HEK293 (cell line): ENCODE measurements at regions not wholly inside any gene's neighbourhood (a gene's known extent, or its start where the extent isn't known, plus 50 kb on each side); places are given as distances from the start of the nearest gene placed in this dataset.

Source experiments
- CTCF ChIA-PET: fragments of 350-600 bp; formaldehyde crosslinking; extraction: SDS; loops from one replicate; lab custom pipeline; 2021; ENCODE audit warnings: antibody characterized with exemption; lab: Yijun Ruan, JAX
- POLR2A ChIA-PET: fragments of 300-600 bp; formaldehyde crosslinking; extraction: SDS; loops from one replicate; lab custom pipeline; 2020; ENCODE audit warnings: antibody characterized with exemption, inconsistent platforms; lab: Yijun Ruan, JAX
- H3K27ac ChIP-seq: fragments of 200-500 bp; sonication (Bioruptor generic); 2 replicates; pipeline ENCODE4 v1.5.1; 2014; ENCODE audit warnings: low read depth, low read length, control low read depth, inconsistent platforms; ENCODE audit errors: extremely low read depth
- H3K36me3 ChIP-seq, 2 experiments: fragments of 200-500 bp in 1 of 2; sonication (Bioruptor generic) in 1 of 2; 1 replicate in 1 of 2; 2 replicates in 1 of 2; pipeline ENCODE4 v1.5.1; 2014 to 2017; ENCODE audit warnings: inconsistent platforms in 2 of 2, low read length in 2 of 2; ENCODE audit not compliant: control insufficient read depth in 2 of 2, insufficient read depth in 1 of 2
- H3K4me1 ChIP-seq: fragments of 200-500 bp; sonication (Bioruptor generic); 2 replicates; pipeline ENCODE4 v1.5.1; 2014; ENCODE audit warnings: mild to moderate bottlenecking, low read length, inconsistent platforms; ENCODE audit not compliant: control insufficient read depth, insufficient read depth
- H3K4me3 ChIP-seq: 2 replicates; pipeline ENCODE4 v1.5.1; 2011; ENCODE audit warnings: low read depth, mild to moderate bottlenecking, control low read depth, low read length, moderate library complexity
- H3K9me3 ChIP-seq: fragments of 200-500 bp; sonication (Bioruptor generic); 2 replicates; pipeline ENCODE4 v1.5.1; 2014; ENCODE audit warnings: low read depth, low read length, inconsistent platforms; ENCODE audit not compliant: control insufficient read depth, insufficient read depth
- BCL11A ChIP-seq: fragments of 450-650 bp; formaldehyde crosslinking; IDR thresholded peaks from 2 replicates; pipeline ENCODE4 v1.5.1; 2016; ENCODE audit warnings: low read depth, missing biosample characterization, missing genetic modification characterization
- GLIS2 ChIP-seq: fragments of 450-650 bp; formaldehyde crosslinking; IDR thresholded peaks from 2 replicates; pipeline ENCODE4 v1.5.1; 2016; ENCODE audit warnings: missing biosample characterization, missing genetic modification characterization
- KLF16 ChIP-seq: fragments of 450-650 bp; formaldehyde crosslinking; IDR thresholded peaks from 2 replicates; pipeline ENCODE4 v1.5.1; 2017; ENCODE audit warnings: missing biosample characterization, missing genetic modification characterization
- KLF8 ChIP-seq: fragments of 450-650 bp; formaldehyde crosslinking; IDR thresholded peaks from 2 replicates; pipeline ENCODE4 v1.5.1; 2016; ENCODE audit warnings: missing biosample characterization, missing genetic modification characterization
- OVOL3 ChIP-seq: fragments of 450-650 bp; formaldehyde crosslinking; IDR thresholded peaks from 2 replicates; pipeline ENCODE4 v1.5.1; 2016; ENCODE audit warnings: missing biosample characterization, missing genetic modification characterization
- RBAK ChIP-seq: fragments of 450-650 bp; formaldehyde crosslinking; IDR thresholded peaks from 2 replicates; pipeline ENCODE4 v1.5.1; 2016; ENCODE audit warnings: missing biosample characterization, missing genetic modification characterization
- SETDB1 ChIP-seq: IDR thresholded peaks from one replicate; pipeline ENCODE4 v1.6.1; 2017; ENCODE audit warnings: mild to moderate bottlenecking, low read length, moderate library complexity, mixed read lengths; ENCODE audit not compliant: insufficient read length
- TSHZ1 ChIP-seq: fragments of 450-650 bp; formaldehyde crosslinking; IDR thresholded peaks from 2 replicates; pipeline ENCODE4 v1.5.1; 2016; ENCODE audit warnings: missing biosample characterization, missing genetic modification characterization, borderline replicate concordance
- ZEB2 ChIP-seq: fragments of 450-650 bp; formaldehyde crosslinking; IDR thresholded peaks from 2 replicates; pipeline ENCODE4 v1.5.1; 2016; ENCODE audit warnings: missing biosample characterization, missing genetic modification characterization
- ZFP3 ChIP-seq: fragments of 450-650 bp; formaldehyde crosslinking; IDR thresholded peaks from 2 replicates; pipeline ENCODE4 v1.5.1; 2016; ENCODE audit warnings: low read depth, missing biosample characterization, missing genetic modification characterization
- ZNF138 ChIP-seq: fragments of 450-650 bp; formaldehyde crosslinking; IDR thresholded peaks from 2 replicates; pipeline ENCODE4 v1.5.1; 2016; ENCODE audit warnings: missing biosample characterization, missing genetic modification characterization, borderline replicate concordance
- ZNF148 ChIP-seq: fragments of 450-650 bp; formaldehyde crosslinking; IDR thresholded peaks from 2 replicates; pipeline ENCODE4 v1.5.0; 2017; ENCODE audit warnings: missing biosample characterization, missing genetic modification characterization, borderline replicate concordance
- ZNF169 ChIP-seq: fragments of 450-650 bp; formaldehyde crosslinking; IDR thresholded peaks from 2 replicates; pipeline ENCODE4 v1.5.1; 2016; ENCODE audit warnings: missing biosample characterization, missing genetic modification characterization
- ZNF26 ChIP-seq: fragments of 450-650 bp; formaldehyde crosslinking; IDR thresholded peaks from 2 replicates; pipeline ENCODE4 v1.5.1; 2016; ENCODE audit warnings: missing biosample characterization, missing genetic modification characterization
- ZNF37A ChIP-seq: fragments of 450-650 bp; IDR thresholded peaks from 2 replicates; pipeline ENCODE4 v1.5.1; 2018; ENCODE audit warnings: missing biosample characterization, missing genetic modification characterization
- ZNF391 ChIP-seq: fragments of 450-650 bp; formaldehyde crosslinking; IDR thresholded peaks from 2 replicates; pipeline ENCODE4 v1.5.1; 2016; ENCODE audit warnings: low read depth, missing biosample characterization, missing genetic modification characterization, borderline replicate concordance
- ZNF398 ChIP-seq: fragments of 450-650 bp; formaldehyde crosslinking; IDR thresholded peaks from 2 replicates; pipeline ENCODE4 v1.5.1; 2017; ENCODE audit warnings: missing biosample characterization, missing genetic modification characterization
- ZNF426 ChIP-seq: fragments of 450-650 bp; formaldehyde crosslinking; IDR thresholded peaks from 2 replicates; pipeline ENCODE4 v1.5.1; 2017; ENCODE audit warnings: missing biosample characterization, missing genetic modification characterization, mild to moderate bottlenecking, inconsistent platforms, moderate library complexity
- ZNF626 ChIP-seq: fragments of 450-650 bp; sonication (Bioruptor Pico); formaldehyde crosslinking; IDR thresholded peaks from 2 replicates; pipeline ENCODE4 v1.5.1; 2018; ENCODE audit warnings: missing biosample characterization, missing genetic modification characterization, inconsistent platforms
- ZNF664 ChIP-seq: fragments of 450-650 bp; formaldehyde crosslinking; IDR thresholded peaks from 2 replicates; pipeline ENCODE4 v1.5.1; 2016; ENCODE audit warnings: missing biosample characterization, missing genetic modification characterization
- ZNF701 ChIP-seq: fragments of 450-650 bp; formaldehyde crosslinking; IDR thresholded peaks from 2 replicates; pipeline ENCODE4 v1.5.1; 2016; ENCODE audit warnings: missing biosample characterization, missing genetic modification characterization
- ZNF707 ChIP-seq: fragments of 450-650 bp; formaldehyde crosslinking; IDR thresholded peaks from 2 replicates; pipeline ENCODE4 v1.5.1; 2016; ENCODE audit warnings: missing biosample characterization, missing genetic modification characterization
- ZSCAN23 ChIP-seq: fragments of 450-650 bp; formaldehyde crosslinking; IDR thresholded peaks from 2 replicates; pipeline ENCODE4 v1.5.1; 2016; ENCODE audit warnings: missing biosample characterization, missing genetic modification characterization
- ZSCAN4 ChIP-seq: fragments of 450-650 bp; formaldehyde crosslinking; IDR thresholded peaks from 2 replicates; pipeline ENCODE4 v1.5.1; 2017; ENCODE audit warnings: missing biosample characterization, missing genetic modification characterization

- H3K4me1 ChIP-seq: no peaks in the 10 kb centered on the region
- TF ChIP-seq ZNF26 (tag by site-specific recombination): no peak
- TF ChIP-seq ZNF426 (tag by site-specific recombination): no peak
- TF ChIP-seq ZNF707 (tag by site-specific recombination): no peak
- no peak for TF ChIP-seq ZNF37A (tag by site-specific recombination)
- no peak for TF ChIP-seq ZEB2 (tag by site-specific recombination)
- no peak for TF ChIP-seq ZNF391 (tag by site-specific recombination)
- no peak for TF ChIP-seq ZFP3 (tag by site-specific recombination)
- TF ChIP-seq ZNF169 (tag by site-specific recombination): no peak
- no peak for TF ChIP-seq ZSCAN4 (tag by site-specific recombination)
- TF ChIP-seq KLF8 (tag by site-specific recombination): no peak
- no peaks in the 10 kb centered on the region for H3K9me3 ChIP-seq
- ChIA-PET CTCF (no interaction called here), POLR2A (no interaction called here)
- H3K4me3 ChIP-seq: no peak overlapping the region
- H3K36me3 ChIP-seq: no peaks in the 10 kb centered on the region
- H3K27ac ChIP-seq: no peak overlapping the region
Observed at GRCh38 chr3:27779176-27779575, 57.1 kb upstream of the EOMES start.

- Histone ChIP-seq H3K4me1 (no peaks in the 10 kb centered on the region), H3K36me3 (no peaks in the 10 kb centered on the region), H3K27ac (no peak overlapping the region), H3K9me3 (no peaks in the 10 kb centered on the region), H3K4me3 (no peak overlapping the region)
- POLR2A ChIA-PET: no interaction called here
- TF ChIP-seq SETDB1 (no peak), ZNF148 (tag by site-specific recombination) (no peak), ZNF664 (tag by site-specific recombination) (no peak), ZNF701 (tag by site-specific recombination) (no peak), ZSCAN23 (tag by site-specific recombination) (no peak), RBAK (tag by site-specific recombination) (no peak), ZNF626 (tag by site-specific recombination) (no peak), TSHZ1 (no peak), GLIS2 (no peak), KLF16 (tag by site-specific recombination) (no peak), OVOL3 (tag by site-specific recombination) (no peak), ZNF138 (tag by site-specific recombination) (no peak), BCL11A (no peak), ZNF398 (tag by site-specific recombination) (no peak)
- CTCF ChIA-PET: no interaction called here
Observed at GRCh38 chr3:27789420-27789819, 67.3 kb upstream of the EOMES start.
